ENCODE measurements at regions not wholly inside any gene's neighbourhood (a gene's known extent, or its start where the extent isn't known, plus 50 kb on each side); places are given as distances from the start of the nearest gene placed in this dataset.
A peak's percentile ranks its signal among the peaks of the same experiment; 100 is the strongest.
"Not testable (repeated sequence)": the region's sequence is repeated elsewhere in the genome, so short reads cannot be mapped to it uniquely, and the experiment has no call there.

GRCh38 chr3:139136469-139137202 is 91.9 kb upstream of the PRR23C start:
- no peak for DNase-seq

GRCh38 chr3:139140553-139140952 is 95.9 kb upstream of the PRR23C start:
- no peak for DNase-seq

GRCh38 chr3:139145980-139146379 is 101.3 kb upstream of the PRR23C start:
- DNase-seq, result not testable (repeated sequence)

- DNase-seq, result no peak
Measured at GRCh38 chr3:139151530-139151929, 106.8 kb upstream of the PRR23C start.

- not testable (repeated sequence) for DNase-seq
Measured at GRCh38 chr3:139153434-139153833, 108.7 kb upstream of the PRR23C start.

GRCh38 chr3:139157161-139157932 is 112.7 kb upstream of the PRR23C start:
- peak in 1 of 2 experiments; percentile 1 for DNase-seq

GRCh38 chr3:139159356-139159755 is 114.7 kb upstream of the PRR23C start:
- DNase-seq, result no peak

- DNase-seq, result peak in 1 of 2 experiments; percentile 1
Measured at GRCh38 chr3:139173372-139174108, 128.8 kb upstream of the PRR23C start.

GRCh38 chr3:139180489-139180888 is 135.8 kb upstream of the PRR23C start:
- DNase-seq, result no peak

GRCh38 chr3:139182143-139182542 is 137.5 kb upstream of the PRR23C start:
- no peak for DNase-seq

- no peak for DNase-seq
Measured at GRCh38 chr3:139182598-139182997, 137.9 kb upstream of the PRR23C start.

- no peak for DNase-seq
Measured at GRCh38 chr3:139185527-139185926, 140.8 kb upstream of the PRR23C start.

- no peak for DNase-seq
Measured at GRCh38 chr3:139187154-139187553, 142.5 kb upstream of the PRR23C start.

GRCh38 chr3:139187648-139188047 is 143.0 kb upstream of the PRR23C start:
- peak in 1 of 2 experiments; percentile 1 for DNase-seq

GRCh38 chr3:139189943-139190342 is 145.3 kb upstream of the PRR23C start:
- no peak for DNase-seq

- DNase-seq, result not testable (repeated sequence)
Measured at GRCh38 chr3:139194421-139194820, 149.4 kb upstream of the MRPS22 start.

- DNase-seq, result peak; percentile 28 to 60
Measured at GRCh38 chr3:139196146-139196545, 147.7 kb upstream of the MRPS22 start.

- no peak for DNase-seq
Measured at GRCh38 chr3:139197251-139197650, 146.6 kb upstream of the MRPS22 start.

- no peak for DNase-seq
Measured at GRCh38 chr3:139198186-139198585, 145.6 kb upstream of the MRPS22 start.

- DNase-seq, result no peak
Measured at GRCh38 chr3:139198929-139199328, 144.9 kb upstream of the MRPS22 start.

GRCh38 chr3:139199421-139200010 is 144.3 kb upstream of the MRPS22 start:
- no peak for DNase-seq

GRCh38 chr3:139201446-139202225 is 142.2 kb upstream of the MRPS22 start:
- DNase-seq, result no peak

Data from SHP77 (cell line).